Astrocyte (in vitro differentiated cells and primary cell): ENCODE measurements at regions not wholly inside any gene's neighbourhood (a gene's known extent, or its start where the extent isn't known, plus 50 kb on each side); places are given as distances from the start of the nearest gene placed in this dataset.

Source experiments
- DNase-seq: peaks from one replicate; pipeline ENCODE4 v3.0.0-alpha.2; 2010; ENCODE audit warnings: low read depth
- FAIRE-seq: peaks from 2 replicates; lab custom pipeline; 2011; peaks lifted over from hg19 to GRCh38; lab: Jason Lieb, UNC
- H2AFZ ChIP-seq: 2 replicates; pipeline ENCODE4 v1.6.0; 2012; ENCODE audit warnings: low read depth, low read length, inconsistent platforms
- H3K27ac ChIP-seq: 2 replicates; pipeline ENCODE4 v1.5.1; 2011; ENCODE audit warnings: low read depth, low read length, inconsistent platforms
- H3K27me3 ChIP-seq: 2 replicates; pipeline ENCODE4 v1.6.0; 2011; ENCODE audit warnings: low read length, inconsistent platforms; ENCODE audit not compliant: insufficient read depth
- H3K36me3 ChIP-seq: 2 replicates; pipeline ENCODE4 v1.5.1; 2011; ENCODE audit warnings: low read length, inconsistent platforms; ENCODE audit not compliant: insufficient read depth
- H3K4me1 ChIP-seq: 2 replicates; pipeline ENCODE4 v1.5.1; 2011; ENCODE audit warnings: low read length, inconsistent platforms; ENCODE audit not compliant: insufficient read depth
- H3K4me2 ChIP-seq: 2 replicates; pipeline ENCODE4 v1.6.0; 2012; ENCODE audit warnings: low read length, inconsistent platforms
- H3K4me3 ChIP-seq: 2 replicates; pipeline ENCODE4 v1.5.1; 2011; ENCODE audit warnings: low read depth, mild to moderate bottlenecking, low read length, inconsistent platforms; ENCODE audit not compliant: insufficient read depth
- H3K79me2 ChIP-seq: 2 replicates; pipeline ENCODE4 v1.6.0; 2012; ENCODE audit warnings: mild to moderate bottlenecking, low read length, inconsistent platforms; ENCODE audit not compliant: insufficient read depth
- H3K9ac ChIP-seq: 2 replicates; pipeline ENCODE4 v1.6.0; 2012; ENCODE audit warnings: mild to moderate bottlenecking, low read length, inconsistent platforms
- H3K9me3 ChIP-seq: 2 replicates; pipeline ENCODE4 v1.5.1; 2012; ENCODE audit warnings: low read depth, mild to moderate bottlenecking, low read length, inconsistent platforms; ENCODE audit not compliant: insufficient read depth
- H4K20me1 ChIP-seq: 2 replicates; pipeline ENCODE4 v1.6.0; 2012; ENCODE audit warnings: low read length, inconsistent platforms; ENCODE audit not compliant: insufficient read depth
- H3K27ac Mint-ChIP-seq: one replicate; pipeline ENCODE4 v1.8.0; 2021; ENCODE audit warnings: mild to moderate bottlenecking, mixed read lengths; ENCODE audit not compliant: unreplicated experiment
- H3K27me3 Mint-ChIP-seq: one replicate; pipeline ENCODE4 v1.8.0; 2021; ENCODE audit warnings: low read depth, mixed read lengths; ENCODE audit not compliant: unreplicated experiment
- H3K36me3 Mint-ChIP-seq: one replicate; pipeline ENCODE4 v1.8.0; 2021; ENCODE audit warnings: low read depth, mixed read lengths; ENCODE audit not compliant: unreplicated experiment
- H3K4me1 Mint-ChIP-seq: one replicate; pipeline ENCODE4 v1.8.0; 2021; ENCODE audit warnings: low read depth, mixed read lengths; ENCODE audit not compliant: unreplicated experiment
- H3K4me3 Mint-ChIP-seq: one replicate; pipeline ENCODE4 v1.8.0; 2021; ENCODE audit warnings: mild to moderate bottlenecking, moderate library complexity, mixed read lengths; ENCODE audit not compliant: unreplicated experiment
- H3K9me3 Mint-ChIP-seq: one replicate; pipeline ENCODE4 v1.8.0; 2021; ENCODE audit warnings: mild to moderate bottlenecking, mixed read lengths; ENCODE audit not compliant: unreplicated experiment
- CTCF ChIP-seq: IDR thresholded peaks from 2 replicates; pipeline ENCODE4 v1.5.1; 2011; ENCODE audit warnings: low read depth, mild to moderate bottlenecking, inconsistent platforms, low read length, moderate library complexity; ENCODE audit not compliant: insufficient read depth
- EZH2 ChIP-seq: IDR thresholded peaks from 2 replicates; pipeline ENCODE4 v1.6.1; 2012; ENCODE audit warnings: mild to moderate bottlenecking, low read length, inconsistent platforms; ENCODE audit not compliant: insufficient read depth

- TF ChIP-seq CTCF (no peak), EZH2 (no peak)
- Histone ChIP-seq H3K36me3 (no peaks in the 10 kb centered on the region), H3K4me1 (peaks cover 6% of the 10 kb centered on the region), H4K20me1 (no peaks in the 10 kb centered on the region), H3K27ac (no peak overlapping the region), H3K9ac (no peak overlapping the region), H3K4me2 (no peak overlapping the region), H3K4me3 (no peak overlapping the region), H3K27me3 (no peaks in the 10 kb centered on the region), H3K79me2 (no peaks in the 10 kb centered on the region), H3K9me3 (no peaks in the 10 kb centered on the region), H2AFZ (no peak overlapping the region)
- DNase-seq (no peak), FAIRE-seq (no peak)
- no peak overlapping the region for H3K27ac Mint-ChIP-seq
- no peaks in the 10 kb centered on the region for H3K27me3 Mint-ChIP-seq
- H3K9me3 Mint-ChIP-seq: no peaks in the 10 kb centered on the region
- H3K4me3 Mint-ChIP-seq: no peak overlapping the region
- peaks cover 14% of the 10 kb centered on the region for H3K4me1 Mint-ChIP-seq
- no peaks in the 10 kb centered on the region for H3K36me3 Mint-ChIP-seq
These were observed 176.4 kb downstream of the SIM1 start for GRCh38 chr6:100288311-100288710.

GRCh38 chr6:100283285-100283684 lies 181.4 kb downstream of the SIM1 start:
- Histone ChIP-seq H3K9me3 (no peaks in the 10 kb centered on the region), H3K9ac (no peak overlapping the region), H3K36me3 (no peaks in the 10 kb centered on the region), H3K27me3 (no peaks in the 10 kb centered on the region), H3K79me2 (no peaks in the 10 kb centered on the region), H3K4me3 (no peak overlapping the region), H2AFZ (no peak overlapping the region), H3K27ac (no peak overlapping the region), H3K4me2 (peak overlapping the region; percentile 43), H3K4me1 (peaks cover 22% of the 10 kb centered on the region), H4K20me1 (no peaks in the 10 kb centered on the region)
- Mint-ChIP-seq H3K27me3 (no peaks in the 10 kb centered on the region), H3K27ac (peak overlapping the region; percentile 24), H3K36me3 (no peaks in the 10 kb centered on the region), H3K4me1 (peaks cover 13% of the 10 kb centered on the region), H3K9me3 (no peaks in the 10 kb centered on the region), H3K4me3 (no peak overlapping the region)
- TF ChIP-seq EZH2 (no peak), CTCF (no peak)
- peak; percentile 84 for FAIRE-seq
- DNase-seq: peak; percentile 79

GRCh38 chr6:100281471-100281901 lies 183.2 kb downstream of the SIM1 start:
- peak overlapping the region; percentile 31 for H3K4me3 ChIP-seq
- FAIRE-seq (peak; percentile 47), DNase-seq (no peak)
- H3K79me2 ChIP-seq: no peaks in the 10 kb centered on the region
- peak overlapping the region; percentile 78 for H2AFZ ChIP-seq
- H3K9me3 ChIP-seq: no peaks in the 10 kb centered on the region
- H3K4me2 ChIP-seq: peak overlapping the region; percentile 80
- H3K36me3 ChIP-seq: no peaks in the 10 kb centered on the region
- peak overlapping the region; percentile 38 for H3K9ac ChIP-seq
- peaks cover 27% of the 10 kb centered on the region for H3K4me1 ChIP-seq
- no peaks in the 10 kb centered on the region for H3K27me3 ChIP-seq
- TF ChIP-seq CTCF (no peak), EZH2 (no peak)
- Mint-ChIP-seq H3K27ac (peak overlapping the region; percentile 15), H3K4me3 (peak overlapping the region; percentile 14), H3K9me3 (no peaks in the 10 kb centered on the region), H3K4me1 (peaks cover 15% of the 10 kb centered on the region), H3K27me3 (no peaks in the 10 kb centered on the region), H3K36me3 (no peaks in the 10 kb centered on the region)
- H4K20me1 ChIP-seq: no peaks in the 10 kb centered on the region
- no peak overlapping the region for H3K27ac ChIP-seq
